Astrocyte of the spinal cord (primary cell): ENCODE measurements at regions not wholly inside any gene's neighbourhood (a gene's known extent, or its start where the extent isn't known, plus 50 kb on each side); places are given as distances from the start of the nearest gene placed in this dataset.

Experiments
- DNase-seq: peaks from one replicate; pipeline ENCODE4 v3.0.0; 2011; ENCODE audit warnings: low read depth, low spot score
- H3K4me3 ChIP-seq: 2 replicates; pipeline ENCODE4 v1.5.1; 2011; ENCODE audit warnings: low read depth, mild to moderate bottlenecking, low read length, moderate library complexity
- CTCF ChIP-seq: IDR thresholded peaks from 2 replicates; pipeline ENCODE4 v1.5.1; 2012; ENCODE audit warnings: low read depth, mild to moderate bottlenecking, low read length, inconsistent platforms
- in situ Hi-C: cut with HindIII; loops from 2 replicates; pipeline ENCODE4 v1.10.0; 2017; ENCODE audit warnings: low sequenced_read_pairs

GRCh38 chr10:10178476-10178875, 839.2 kb upstream of the CELF2 start:
- H3K4me3 ChIP-seq, result no peak overlapping the region
- DNase-seq, result no peak
- in situ Hi-C loops, result no loop called here
- no peak for TF ChIP-seq CTCF

- H3K4me3 ChIP-seq, result no peak overlapping the region
- TF ChIP-seq CTCF, result no peak
- no peak for DNase-seq
- in situ Hi-C loops, result no loop called here
Observed at GRCh38 chr10:10193848-10194247, 823.8 kb upstream of the CELF2 start.

GRCh38 chr10:10196701-10197100, 821.0 kb upstream of the CELF2 start:
- no peak overlapping the region for H3K4me3 ChIP-seq
- no peak for DNase-seq
- in situ Hi-C loops, result no loop called here
- TF ChIP-seq CTCF, result no peak

GRCh38 chr10:10197423-10197822, 820.2 kb upstream of the CELF2 start:
- H3K4me3 ChIP-seq, result no peak overlapping the region
- in situ Hi-C loops, result no loop called here
- DNase-seq, result no peak
- TF ChIP-seq CTCF, result no peak

GRCh38 chr10:10198363-10198762, 819.3 kb upstream of the CELF2 start:
- in situ Hi-C loops, result no loop called here
- DNase-seq, result no peak
- H3K4me3 ChIP-seq, result no peak overlapping the region
- TF ChIP-seq CTCF, result no peak

GRCh38 chr10:10204415-10204814, 813.3 kb upstream of the CELF2 start:
- in situ Hi-C loops, result no loop called here
- TF ChIP-seq CTCF, result no peak

GRCh38 chr10:10205906-10206305, 811.8 kb upstream of the CELF2 start:
- DNase-seq, result no peak
- in situ Hi-C loops, result no loop called here
- no peak for TF ChIP-seq CTCF

More at GRCh38 chr10:10204415-10204814, 813.3 kb upstream of the CELF2 start:
- no peak for DNase-seq
- no peak overlapping the region for H3K4me3 ChIP-seq

More at GRCh38 chr10:10205906-10206305, 811.8 kb upstream of the CELF2 start:
- no peak overlapping the region for H3K4me3 ChIP-seq
